BE2C (cell line): ENCODE measurements at regions not wholly inside any gene's neighbourhood (a gene's known extent, or its start where the extent isn't known, plus 50 kb on each side); places are given as distances from the start of the nearest gene placed in this dataset.

Experiments used
- DNase-seq: peaks from one replicate; pipeline ENCODE4 v3.0.0-alpha.2; 2020
- H3K27me3 ChIP-seq: fragments of 250-450 bp; sonication (Bioruptor Pico); 2 replicates; pipeline ENCODE4 v1.5.1; 2020; ENCODE audit warnings: mild to moderate bottlenecking
- H3K36me3 ChIP-seq: fragments of 250-450 bp; sonication (Bioruptor Pico); 2 replicates; pipeline ENCODE4 v1.5.1; 2020; ENCODE audit warnings: mild to moderate bottlenecking
- H3K4me1 ChIP-seq: fragments of 250-450 bp; sonication (Bioruptor Pico); 2 replicates; pipeline ENCODE4 v1.5.1; 2020
- H3K4me3 ChIP-seq: 2 replicates; pipeline ENCODE4 v1.5.1; 2011; ENCODE audit warnings: low read depth, low read length
- H3K9me3 ChIP-seq: fragments of 250-450 bp; sonication (Bioruptor Pico); 2 replicates; pipeline ENCODE4 v1.5.1; 2020
- TF ChIP-seq, protein P1 (sequence below): IDR thresholded peaks from 2 replicates; pipeline ENCODE4 v1.5.1; 2012; ENCODE audit warnings: mild to moderate bottlenecking, low read depth, low read length

DNA sequence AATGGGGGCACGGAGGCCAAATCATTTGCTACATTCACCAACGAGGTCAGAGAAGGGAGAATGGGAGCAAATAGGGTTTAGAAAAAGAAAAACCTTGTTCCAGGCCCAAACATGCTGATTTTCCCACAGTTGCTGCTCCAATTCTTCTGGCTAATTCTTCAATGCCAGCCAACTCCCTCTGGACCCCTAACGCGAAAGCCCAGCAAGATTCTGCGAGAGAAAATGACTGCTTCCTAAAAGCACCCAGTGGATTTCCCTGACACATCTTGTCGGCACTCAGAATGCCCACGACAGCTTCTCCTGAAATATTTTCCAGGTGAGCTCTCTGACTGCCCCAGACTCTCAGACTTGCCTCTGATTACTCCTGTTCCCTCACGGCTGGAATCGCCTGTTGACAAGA lies 689.4 kb downstream of the MED13L start:
- TF ChIP-seq, protein P1, sequence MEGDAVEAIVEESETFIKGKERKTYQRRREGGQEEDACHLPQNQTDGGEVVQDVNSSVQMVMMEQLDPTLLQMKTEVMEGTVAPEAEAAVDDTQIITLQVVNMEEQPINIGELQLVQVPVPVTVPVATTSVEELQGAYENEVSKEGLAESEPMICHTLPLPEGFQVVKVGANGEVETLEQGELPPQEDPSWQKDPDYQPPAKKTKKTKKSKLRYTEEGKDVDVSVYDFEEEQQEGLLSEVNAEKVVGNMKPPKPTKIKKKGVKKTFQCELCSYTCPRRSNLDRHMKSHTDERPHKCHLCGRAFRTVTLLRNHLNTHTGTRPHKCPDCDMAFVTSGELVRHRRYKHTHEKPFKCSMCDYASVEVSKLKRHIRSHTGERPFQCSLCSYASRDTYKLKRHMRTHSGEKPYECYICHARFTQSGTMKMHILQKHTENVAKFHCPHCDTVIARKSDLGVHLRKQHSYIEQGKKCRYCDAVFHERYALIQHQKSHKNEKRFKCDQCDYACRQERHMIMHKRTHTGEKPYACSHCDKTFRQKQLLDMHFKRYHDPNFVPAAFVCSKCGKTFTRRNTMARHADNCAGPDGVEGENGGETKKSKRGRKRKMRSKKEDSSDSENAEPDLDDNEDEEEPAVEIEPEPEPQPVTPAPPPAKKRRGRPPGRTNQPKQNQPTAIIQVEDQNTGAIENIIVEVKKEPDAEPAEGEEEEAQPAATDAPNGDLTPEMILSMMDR, result no peak
- Histone ChIP-seq H3K36me3 (no peaks in the 10 kb centered on the region), H3K9me3 (no peaks in the 10 kb centered on the region), H3K27me3 (no peaks in the 10 kb centered on the region), H3K4me1 (peaks cover 17% of the 10 kb centered on the region), H3K4me3 (no peak overlapping the region)
- DNase-seq, result no peak

DNA sequence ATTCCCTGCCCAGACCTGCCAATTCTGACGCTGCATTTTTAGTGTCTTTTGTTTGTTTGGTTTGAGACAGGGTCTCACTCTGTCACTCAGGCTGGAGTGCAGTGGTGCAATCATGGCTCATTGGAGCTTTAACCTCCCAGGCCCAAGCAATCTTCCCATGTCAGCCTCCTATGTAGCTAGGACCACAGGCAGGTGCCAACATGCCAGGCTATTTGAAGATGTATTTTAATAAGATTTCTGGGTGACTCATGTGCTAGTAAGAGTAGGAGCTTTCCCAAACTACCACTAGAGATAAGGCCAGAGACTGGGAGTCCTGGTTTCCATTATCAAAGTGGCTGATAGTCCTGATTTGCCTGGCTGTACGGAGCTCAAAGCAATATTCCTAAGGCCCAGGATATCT lies 693.3 kb downstream of the MED13L start:
- H3K27me3 ChIP-seq, result no peaks in the 10 kb centered on the region
- peak; percentile 59 for DNase-seq
- H3K4me3 ChIP-seq, result no peak overlapping the region
- peaks cover 17% of the 10 kb centered on the region for H3K4me1 ChIP-seq
- TF ChIP-seq, protein P1, result no peak
- H3K9me3 ChIP-seq, result no peaks in the 10 kb centered on the region
- no peaks in the 10 kb centered on the region for H3K36me3 ChIP-seq

DNA sequence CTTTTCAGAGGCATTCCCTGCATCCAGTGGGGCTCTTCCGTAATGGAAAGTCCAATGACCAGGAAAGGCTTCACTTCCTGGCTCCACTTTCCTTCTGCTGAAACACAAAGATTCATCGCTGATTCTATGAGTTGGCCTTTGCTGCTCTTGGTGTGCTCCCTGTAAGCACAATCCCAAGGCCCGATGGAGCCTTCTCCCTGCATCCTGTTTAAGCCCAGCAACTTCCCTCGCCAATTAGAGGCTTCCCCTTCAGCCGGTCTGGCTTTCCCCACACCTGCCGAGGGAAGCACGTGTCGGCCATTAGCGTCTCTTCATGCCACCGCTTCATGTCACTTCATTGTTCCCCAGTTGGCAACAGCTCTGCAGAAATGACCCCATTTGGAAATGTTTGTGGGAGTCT lies 693.9 kb downstream of the MED13L start:
- no peaks in the 10 kb centered on the region for H3K27me3 ChIP-seq
- no peaks in the 10 kb centered on the region for H3K9me3 ChIP-seq
- H3K4me1 ChIP-seq, result peaks cover 17% of the 10 kb centered on the region
- no peak overlapping the region for H3K4me3 ChIP-seq
- no peaks in the 10 kb centered on the region for H3K36me3 ChIP-seq
- DNase-seq, result no peak
- TF ChIP-seq, protein P1, result no peak

DNA sequence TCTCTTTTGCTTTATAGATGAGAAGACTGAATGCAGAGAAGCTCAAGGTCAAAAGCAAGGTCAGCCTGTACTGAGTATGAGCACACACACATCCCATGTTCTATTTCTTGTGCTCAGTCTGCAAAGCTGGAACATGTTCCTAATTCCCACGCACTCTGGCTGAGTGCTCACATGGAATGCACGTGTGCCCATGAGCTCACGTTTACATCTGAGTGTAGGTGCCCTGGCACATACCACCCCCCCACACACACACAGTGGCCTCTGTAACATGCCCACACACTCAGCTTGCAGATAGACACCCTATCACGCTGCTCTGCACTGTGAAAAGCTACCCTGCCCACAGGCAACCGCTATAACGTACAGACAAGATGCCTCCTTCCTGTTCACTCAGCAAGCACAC lies 700.1 kb downstream of the MED13L start:
- DNase-seq, result no peak
- Histone ChIP-seq H3K4me3 (no peak overlapping the region), H3K36me3 (no peaks in the 10 kb centered on the region), H3K27me3 (no peaks in the 10 kb centered on the region), H3K9me3 (no peaks in the 10 kb centered on the region), H3K4me1 (0 out of 2 replicates have a peak, but pooled peaks cover 4% of the 10 kb centered on the region)
- TF ChIP-seq, protein P1, result no peak

DNA sequence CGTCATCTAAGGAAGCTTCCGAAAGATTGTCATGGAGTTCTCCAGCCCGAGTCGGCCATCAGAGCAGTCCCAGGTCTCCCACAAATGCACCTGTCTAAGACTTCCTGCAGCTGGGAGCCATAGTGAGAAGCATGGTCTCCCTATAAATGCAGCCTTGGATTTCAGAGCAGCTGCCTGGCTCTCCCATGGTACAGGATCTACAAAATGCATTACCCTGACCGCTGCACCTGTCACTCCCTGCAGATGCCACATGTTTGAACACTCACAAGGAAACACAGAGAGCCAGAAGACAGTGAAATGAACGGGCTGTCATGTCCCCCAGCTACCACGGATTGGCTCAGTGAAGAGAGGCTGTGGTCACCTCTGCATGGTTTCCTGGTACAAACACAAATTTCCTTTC lies 702.7 kb downstream of the MED13L start:
- H3K4me1 ChIP-seq, result peaks cover 4% of the 10 kb centered on the region; the same call in 1 of the 2 replicates
- TF ChIP-seq, protein P1, result no peak
- no peaks in the 10 kb centered on the region for H3K36me3 ChIP-seq
- no peak overlapping the region for H3K4me3 ChIP-seq
- H3K27me3 ChIP-seq, result no peaks in the 10 kb centered on the region
- no peak for DNase-seq
- H3K9me3 ChIP-seq, result no peaks in the 10 kb centered on the region

DNA sequence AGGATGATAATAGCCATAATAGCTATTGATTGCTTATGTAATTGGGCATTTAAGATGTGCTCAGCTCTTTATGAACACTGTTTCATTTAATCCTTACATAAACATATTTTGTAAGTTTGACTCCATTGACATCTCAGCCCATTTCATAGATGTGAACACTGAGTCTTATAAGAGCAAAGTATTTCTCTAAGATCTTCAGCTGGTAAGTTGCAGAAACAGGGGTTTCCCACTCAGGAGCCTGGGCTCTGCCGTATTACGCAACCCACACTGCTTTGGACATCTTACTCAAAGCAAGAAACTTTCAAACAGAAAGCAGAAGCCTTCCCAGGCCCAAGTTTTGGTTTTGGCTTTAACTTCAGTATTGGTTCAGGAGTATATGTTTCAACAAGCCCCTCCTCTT lies 705.1 kb downstream of the MED13L start:
- TF ChIP-seq, protein P1, result no peak
- Histone ChIP-seq H3K27me3 (no peaks in the 10 kb centered on the region), H3K4me1 (peaks cover 9% of the 10 kb centered on the region), H3K36me3 (no peaks in the 10 kb centered on the region), H3K4me3 (no peak overlapping the region), H3K9me3 (no peaks in the 10 kb centered on the region)
- DNase-seq, result no peak
